Gastroesophageal sphincter (tissue), 3 donors: ENCODE measurements at regions not wholly inside any gene's neighbourhood (a gene's known extent, or its start where the extent isn't known, plus 50 kb on each side); places are given as distances from the start of the nearest gene placed in this dataset.

Source experiments
- POLR2A ChIP-seq, 2 donors: fragments of 450-650 bp; IDR thresholded peaks; one replicate each; pipeline ENCODE4 v1.6.1; 2017; ENCODE audit warnings: antibody characterized with exemption in 2 of 2, mild to moderate bottlenecking in 2 of 2, moderate library complexity in 1 of 2
- TF ChIP-seq, protein P1 (sequence below), 4 experiments: fragments of 200-600 bp in 2 of 4; fragments of 450-650 bp in 2 of 4; sonication (generic) in 1 of 4; IDR thresholded peaks; one replicate each; pipeline ENCODE4 v1.5.1; 2017 to 2019; ENCODE audit warnings: antibody characterized with exemption in 4 of 4, mild to moderate bottlenecking in 2 of 4, moderate library complexity in 2 of 4

DNA sequence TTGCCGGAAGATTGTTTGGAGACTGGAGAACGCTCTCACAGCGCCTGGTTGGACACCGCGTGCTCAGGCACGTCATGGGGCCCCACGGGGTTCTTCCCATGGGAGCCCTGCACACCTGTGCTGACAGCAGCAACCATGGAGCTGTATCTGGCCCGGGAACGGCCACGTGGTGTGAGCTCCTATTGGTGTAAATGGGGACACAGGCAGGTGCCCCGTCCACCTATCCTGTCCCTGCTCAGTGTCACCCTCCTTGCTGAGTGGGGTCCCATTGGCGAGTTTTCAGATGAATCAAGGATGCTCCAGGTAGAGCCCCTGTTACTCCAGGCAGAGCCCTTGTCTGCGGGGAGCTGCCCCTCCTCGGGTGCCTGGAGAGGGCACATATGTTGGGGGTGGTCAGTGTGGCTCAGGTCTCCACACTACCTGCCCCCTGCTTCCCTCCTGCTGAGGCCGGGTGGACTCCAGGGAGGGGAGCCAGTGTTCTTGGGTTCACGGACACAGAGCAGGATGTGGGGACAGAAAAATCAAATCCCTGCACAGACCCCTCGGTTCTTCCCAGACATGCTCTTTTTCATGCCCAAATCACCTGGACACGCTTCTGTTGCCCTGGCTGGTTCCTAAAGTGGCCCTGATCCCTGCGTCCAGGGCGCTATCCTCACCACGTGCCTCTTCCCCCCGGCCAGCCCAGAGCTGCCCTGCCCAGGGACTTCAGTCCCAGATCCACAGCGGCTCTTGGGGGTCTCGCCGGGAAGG lies 250.1 kb downstream of the ADGRD1 start:
- TF ChIP-seq, protein P1, sequence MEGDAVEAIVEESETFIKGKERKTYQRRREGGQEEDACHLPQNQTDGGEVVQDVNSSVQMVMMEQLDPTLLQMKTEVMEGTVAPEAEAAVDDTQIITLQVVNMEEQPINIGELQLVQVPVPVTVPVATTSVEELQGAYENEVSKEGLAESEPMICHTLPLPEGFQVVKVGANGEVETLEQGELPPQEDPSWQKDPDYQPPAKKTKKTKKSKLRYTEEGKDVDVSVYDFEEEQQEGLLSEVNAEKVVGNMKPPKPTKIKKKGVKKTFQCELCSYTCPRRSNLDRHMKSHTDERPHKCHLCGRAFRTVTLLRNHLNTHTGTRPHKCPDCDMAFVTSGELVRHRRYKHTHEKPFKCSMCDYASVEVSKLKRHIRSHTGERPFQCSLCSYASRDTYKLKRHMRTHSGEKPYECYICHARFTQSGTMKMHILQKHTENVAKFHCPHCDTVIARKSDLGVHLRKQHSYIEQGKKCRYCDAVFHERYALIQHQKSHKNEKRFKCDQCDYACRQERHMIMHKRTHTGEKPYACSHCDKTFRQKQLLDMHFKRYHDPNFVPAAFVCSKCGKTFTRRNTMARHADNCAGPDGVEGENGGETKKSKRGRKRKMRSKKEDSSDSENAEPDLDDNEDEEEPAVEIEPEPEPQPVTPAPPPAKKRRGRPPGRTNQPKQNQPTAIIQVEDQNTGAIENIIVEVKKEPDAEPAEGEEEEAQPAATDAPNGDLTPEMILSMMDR (IDR thresholded peaks at IDR 0.05): no peak
- no peak for TF ChIP-seq POLR2A (IDR thresholded peaks at IDR 0.05)
